Right cardiac atrium (tissue), 5 donors: ENCODE measurements at regions not wholly inside any gene's neighbourhood (a gene's known extent, or its start where the extent isn't known, plus 50 kb on each side); places are given as distances from the start of the nearest gene placed in this dataset.
"Not testable (repeated sequence)": the region's sequence is repeated elsewhere in the genome, so short reads cannot be mapped to it uniquely, and the experiment has no call there.

Experiments used
- ATAC-seq, 2 donors: fragments of 200-7000 bp; cut with Tn5 transposase; one replicate each; pipeline versions ENCODE4 v1.8.0 to v1.9.1; 2020; ENCODE audit warnings: moderate library complexity in 2 of 2, mild to moderate bottlenecking in 1 of 2
- DNase-seq, 3 donors: peaks; one replicate each; pipeline ENCODE4 v3.0.0-alpha.2; 2020
- H3K27ac ChIP-seq: one replicate; pipeline ENCODE4 v1.5.1; 2013; ENCODE audit warnings: mild to moderate bottlenecking, low read length, control low read depth, moderate library complexity
- H3K27me3 ChIP-seq: one replicate; pipeline ENCODE4 v1.6.1; 2013; ENCODE audit not compliant: control insufficient read depth, insufficient read depth
- H3K4me1 ChIP-seq: one replicate; pipeline ENCODE4 v1.6.1; 2013; ENCODE audit warnings: low read length; ENCODE audit not compliant: control insufficient read depth, insufficient read depth
- H3K4me3 ChIP-seq: one replicate; pipeline ENCODE4 v1.5.1; 2013; ENCODE audit warnings: low read length, control low read depth
- H3K9me3 ChIP-seq: one replicate; pipeline ENCODE4 v1.6.1; 2013; ENCODE audit warnings: low read length; ENCODE audit not compliant: control insufficient read depth
- WGBS: extraction: QIAGEN DNeasy Blood & Tissue Kit; methylation state at CpG from one replicate; pipeline ENCODE4 v1.1.7; 2013; 5-methylcytosine and 5-hydroxymethylcytosine counted together
- intact Hi-C, 4 donors: fragments of 100-400 bp; cut with DNase I; formaldehyde crosslinking; loops; one replicate each; pipeline versions ENCODE4 v1.11.0 to v1.14.0; 2022 to 2023
- donor health status: healthy with polysubstance abuse.
- donor health status: DM: no; HTN: yes; CAD: no.
- donor health status: DM: no; HTN: no; CAD: no.
- donor health status: DM: no; HTN: yes; CAD: no; lungs with severe emphysema.
- donor health status: DM: yes; HTN: yes; CAD: no.

- H3K27ac ChIP-seq, H3K4me1 ChIP-seq, H3K27me3 ChIP-seq, ATAC-seq, H3K9me3 ChIP-seq, H3K4me3 ChIP-seq, DNase-seq, intact Hi-C loops: not testable (repeated sequence)
- 80% methylated on average over 7 of the region's 9 CpGs for WGBS
Observed at GRCh38 chr17:16840219-16840618, 131.7 kb downstream of the TNFRSF13B start.

DNA sequence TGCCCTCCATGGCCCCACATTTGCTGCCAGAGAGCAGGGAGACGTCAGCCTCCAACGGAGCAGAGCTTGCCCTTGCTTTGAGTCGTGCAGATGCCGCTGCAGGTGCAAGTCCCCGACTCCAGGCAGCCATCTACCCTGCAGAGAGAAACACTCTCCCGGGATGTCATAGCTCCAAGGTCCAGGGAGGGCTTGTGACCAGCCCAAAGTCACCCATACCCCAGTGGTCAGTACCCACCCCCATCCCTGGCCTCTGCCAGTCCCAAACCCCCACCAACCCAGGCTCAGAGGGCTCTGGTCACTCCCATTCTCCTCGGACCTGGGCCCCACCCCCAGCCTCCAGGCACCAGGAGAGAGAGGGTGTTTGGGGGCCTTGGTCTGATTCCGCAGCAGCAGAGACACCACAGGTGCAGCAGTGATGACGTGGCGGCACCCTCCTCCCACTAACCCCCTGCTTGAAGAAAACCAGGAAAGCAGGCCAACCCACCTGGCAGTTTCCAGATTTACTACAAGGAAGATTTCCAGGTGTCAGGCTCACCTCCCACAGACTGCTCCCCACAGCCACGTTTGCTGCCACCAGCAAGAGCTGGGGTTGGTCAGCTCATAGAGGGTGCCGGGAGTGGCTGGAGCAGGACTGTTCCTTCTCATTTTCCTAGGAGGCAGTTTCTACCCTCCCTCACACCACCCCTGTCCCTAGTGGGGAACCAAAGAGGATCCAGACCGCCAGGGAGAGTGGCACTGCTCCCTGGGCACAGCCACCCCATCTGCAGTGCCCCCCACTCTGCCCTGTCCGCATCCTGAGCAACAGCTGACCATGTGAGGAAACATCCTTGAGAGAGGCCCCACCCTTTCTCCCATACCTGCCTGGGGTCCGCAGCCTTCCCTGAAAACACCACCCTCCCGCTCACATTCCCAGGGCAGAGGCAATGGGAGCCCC lies 132.4 kb downstream of the TNFRSF13B start:
- peak in 1 of 3 donors; percentile 5 for DNase-seq
- H3K9me3 ChIP-seq, H3K27me3 ChIP-seq, intact Hi-C loops, H3K27ac ChIP-seq, H3K4me3 ChIP-seq, H3K4me1 ChIP-seq: not testable (repeated sequence)
- 68% methylated on average over 4 of the region's 16 CpGs for WGBS
- peak; percentile 16 to 25 for ATAC-seq

DNA sequence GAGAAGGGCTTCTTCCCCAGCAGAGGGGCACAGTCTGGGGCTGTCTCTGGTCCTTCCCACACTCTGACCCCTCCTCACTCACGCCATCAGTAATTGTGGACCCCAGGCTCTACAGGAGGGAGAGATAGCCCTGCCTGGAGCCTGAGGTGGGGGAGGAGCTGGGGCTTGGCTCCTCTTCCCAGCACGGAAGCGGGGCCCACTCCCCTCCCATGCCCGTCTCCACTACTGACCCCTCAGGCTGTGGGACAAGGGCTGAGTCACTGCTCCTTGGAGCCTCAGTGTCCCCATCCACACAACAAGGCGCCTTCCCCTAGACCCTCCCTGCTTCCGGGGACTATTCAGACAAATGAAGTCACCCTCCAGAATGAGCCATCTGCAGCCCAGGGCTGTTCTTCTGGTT lies 133.1 kb downstream of the TNFRSF13B start:
- H3K4me1 ChIP-seq, intact Hi-C loops, H3K9me3 ChIP-seq, H3K4me3 ChIP-seq, H3K27ac ChIP-seq, H3K27me3 ChIP-seq: not testable (repeated sequence)
- WGBS: 86% methylated on average over 3 of the region's 6 CpGs
- peak; percentile 44 for ATAC-seq
- peak in 1 of 3 donors; percentile 13 for DNase-seq

GRCh38 chr17:16838287-16838686 lies 133.6 kb downstream of the TNFRSF13B start:
- H3K27me3 ChIP-seq, H3K27ac ChIP-seq, intact Hi-C loops, H3K4me1 ChIP-seq, H3K9me3 ChIP-seq, DNase-seq, H3K4me3 ChIP-seq: not testable (repeated sequence)
- 87% methylated on average over 4 of the region's 9 CpGs for WGBS
- ATAC-seq: peak; percentile 22 to 63

GRCh38 chr17:16837468-16838266 lies 134.3 kb downstream of the TNFRSF13B start:
- H3K4me3 ChIP-seq, H3K27me3 ChIP-seq, H3K9me3 ChIP-seq, intact Hi-C loops, DNase-seq, H3K27ac ChIP-seq, H3K4me1 ChIP-seq, ATAC-seq: not testable (repeated sequence)
- WGBS: 75% methylated on average over 9 of the region's 11 CpGs

- 32% methylated on average over 8 of the region's 12 CpGs for WGBS
- H3K9me3 ChIP-seq, H3K4me1 ChIP-seq, ATAC-seq, H3K27ac ChIP-seq, DNase-seq, intact Hi-C loops, H3K27me3 ChIP-seq, H3K4me3 ChIP-seq: not testable (repeated sequence)
Observed at GRCh38 chr17:16836315-16836915, 135.5 kb downstream of the TNFRSF13B start.

DNA sequence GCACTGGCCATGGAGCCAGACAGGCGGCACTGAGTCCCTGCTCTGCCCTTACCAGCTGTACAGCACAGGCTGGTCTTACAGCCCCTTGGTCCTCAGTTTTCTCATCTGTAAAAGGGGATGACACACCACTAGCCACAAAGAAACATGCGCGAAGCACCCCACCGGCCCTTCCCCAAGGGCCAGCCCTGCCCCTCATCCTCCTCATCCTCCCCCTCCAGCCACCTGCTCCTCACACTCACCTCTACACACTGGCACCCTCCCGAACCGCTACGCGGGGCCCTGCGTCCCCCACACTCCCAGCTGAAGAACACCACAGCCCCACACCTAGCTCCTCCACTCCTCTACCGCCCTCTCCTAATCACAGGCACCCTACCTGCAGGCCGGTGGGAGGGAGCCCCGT lies 138.4 kb downstream of the TNFRSF13B start:
- H3K4me3 ChIP-seq, H3K9me3 ChIP-seq, H3K27me3 ChIP-seq, intact Hi-C loops, H3K4me1 ChIP-seq, H3K27ac ChIP-seq, DNase-seq: not testable (repeated sequence)
- 86% methylated on average over 3 of the region's 12 CpGs for WGBS
- ATAC-seq: peak in 1 of 2 donors; percentile 24

GRCh38 chr17:16832853-16833252 lies 139.1 kb downstream of the TNFRSF13B start:
- H3K9me3 ChIP-seq, H3K4me1 ChIP-seq, intact Hi-C loops, H3K27ac ChIP-seq, H3K27me3 ChIP-seq, DNase-seq, ATAC-seq, H3K4me3 ChIP-seq: not testable (repeated sequence)
- 60% methylated on average over 5 of the region's 8 CpGs for WGBS

DNA sequence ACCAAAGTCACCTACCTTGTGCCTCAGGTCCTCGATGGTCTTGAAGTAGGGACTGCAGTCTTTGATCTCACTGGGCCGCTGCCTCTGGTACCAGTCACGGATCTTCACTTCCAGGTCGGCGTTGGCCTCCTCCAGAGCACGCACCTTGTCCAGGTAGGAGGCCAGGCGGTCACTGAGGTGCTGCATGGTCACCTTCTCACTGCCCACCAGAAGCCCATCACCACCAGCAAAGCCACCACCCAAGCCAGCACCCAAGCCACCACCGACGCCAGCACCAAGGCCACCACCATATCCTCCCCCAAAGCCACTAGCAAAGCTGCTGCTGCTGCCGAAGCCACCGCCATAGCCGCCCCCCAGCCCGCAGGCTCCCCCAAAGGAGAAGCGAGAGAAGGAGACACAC lies 139.7 kb downstream of the TNFRSF13B start:
- intact Hi-C loops, DNase-seq, H3K4me3 ChIP-seq, H3K27me3 ChIP-seq, H3K27ac ChIP-seq, H3K9me3 ChIP-seq, H3K4me1 ChIP-seq, ATAC-seq: not testable (repeated sequence)
- 83% methylated on average over 11 of the region's 14 CpGs for WGBS

- ATAC-seq, DNase-seq, H3K27me3 ChIP-seq, H3K4me3 ChIP-seq, H3K9me3 ChIP-seq, H3K27ac ChIP-seq, intact Hi-C loops, H3K4me1 ChIP-seq: not testable (repeated sequence)
- WGBS: 65% methylated on average over 5 of the region's 6 CpGs
Observed at GRCh38 chr17:16830770-16831169, 140.7 kb downstream of the CCDC144A start.

- ATAC-seq, H3K27me3 ChIP-seq, DNase-seq, H3K4me1 ChIP-seq, H3K9me3 ChIP-seq, intact Hi-C loops, H3K4me3 ChIP-seq, H3K27ac ChIP-seq: not testable (repeated sequence)
- 33% methylated on average over 2 of the region's 12 CpGs for WGBS
Observed at GRCh38 chr17:16830219-16830618, 140.2 kb downstream of the CCDC144A start.
